Right cardiac atrium (tissue), 5 donors: ENCODE measurements at regions not wholly inside any gene's neighbourhood (a gene's known extent, or its start where the extent isn't known, plus 50 kb on each side); places are given as distances from the start of the nearest gene placed in this dataset.

Experiments
- ATAC-seq, 2 donors: fragments of 200-7000 bp; cut with Tn5 transposase; one replicate each; pipeline versions ENCODE4 v1.8.0 to v1.9.1; 2020; ENCODE audit warnings: moderate library complexity in 2 of 2, mild to moderate bottlenecking in 1 of 2
- DNase-seq, 3 donors: peaks; one replicate each; pipeline ENCODE4 v3.0.0-alpha.2; 2020
- H3K27ac ChIP-seq: one replicate; pipeline ENCODE4 v1.5.1; 2013; ENCODE audit warnings: mild to moderate bottlenecking, low read length, control low read depth, moderate library complexity
- H3K27me3 ChIP-seq: one replicate; pipeline ENCODE4 v1.6.1; 2013; ENCODE audit not compliant: control insufficient read depth, insufficient read depth
- H3K4me1 ChIP-seq: one replicate; pipeline ENCODE4 v1.6.1; 2013; ENCODE audit warnings: low read length; ENCODE audit not compliant: control insufficient read depth, insufficient read depth
- H3K4me3 ChIP-seq: one replicate; pipeline ENCODE4 v1.5.1; 2013; ENCODE audit warnings: low read length, control low read depth
- H3K9me3 ChIP-seq: one replicate; pipeline ENCODE4 v1.6.1; 2013; ENCODE audit warnings: low read length; ENCODE audit not compliant: control insufficient read depth
- WGBS: extraction: QIAGEN DNeasy Blood & Tissue Kit; methylation state at CpG from one replicate; pipeline ENCODE4 v1.1.7; 2013; 5-methylcytosine and 5-hydroxymethylcytosine counted together
- intact Hi-C, 4 donors: fragments of 100-400 bp; cut with DNase I; formaldehyde crosslinking; loops; one replicate each; pipeline versions ENCODE4 v1.11.0 to v1.14.0; 2022 to 2023
- donor health status: healthy with polysubstance abuse.
- donor health status: DM: no; HTN: yes; CAD: no.
- donor health status: DM: no; HTN: no; CAD: no.
- donor health status: DM: no; HTN: yes; CAD: no; lungs with severe emphysema.
- donor health status: DM: yes; HTN: yes; CAD: no.

DNA sequence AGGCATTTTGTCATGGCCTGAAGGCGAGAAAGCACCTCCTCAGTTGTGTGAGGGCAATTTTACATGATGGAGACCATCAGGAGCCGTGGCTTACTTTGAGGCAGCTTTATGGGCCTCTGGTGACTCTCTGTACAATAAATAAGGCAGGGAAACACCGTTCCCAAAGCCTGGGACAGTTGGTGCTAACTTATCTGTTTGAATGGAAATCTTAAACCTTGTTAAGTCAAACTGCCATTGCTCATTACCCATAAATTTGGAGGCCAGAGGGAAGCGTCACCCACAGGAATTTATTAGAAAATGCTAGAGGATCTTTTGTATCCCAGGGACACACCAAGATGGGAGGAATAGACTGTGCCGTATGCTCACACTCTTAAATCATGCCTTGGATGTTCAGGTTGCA lies 1156.9 kb downstream of the BRD1 start:
- Histone ChIP-seq H3K4me3 (no peak overlapping the region), H3K9me3 (peaks cover 3% of the 10 kb centered on the region), H3K27ac (no peak overlapping the region), H3K27me3 (no peaks in the 10 kb centered on the region), H3K4me1 (no peaks in the 10 kb centered on the region)
- DNase-seq (no peak), ATAC-seq (no peak)
- 76% methylated on average over 5 of the region's 5 CpGs for WGBS
- intact Hi-C loops, result no loop called here

- Histone ChIP-seq H3K9me3 (peaks cover 3% of the 10 kb centered on the region), H3K27ac (no peak overlapping the region), H3K27me3 (no peaks in the 10 kb centered on the region), H3K4me1 (no peaks in the 10 kb centered on the region), H3K4me3 (no peak overlapping the region)
- DNase-seq (peak in 1 of 3 donors; percentile 6), ATAC-seq (no peak)
- intact Hi-C loops, result no loop called here
- WGBS, result 89% methylated on average over 23 of the region's 23 CpGs
These were observed 1157.5 kb downstream of the BRD1 start for GRCh38 chr22:48669986-48670716.

DNA sequence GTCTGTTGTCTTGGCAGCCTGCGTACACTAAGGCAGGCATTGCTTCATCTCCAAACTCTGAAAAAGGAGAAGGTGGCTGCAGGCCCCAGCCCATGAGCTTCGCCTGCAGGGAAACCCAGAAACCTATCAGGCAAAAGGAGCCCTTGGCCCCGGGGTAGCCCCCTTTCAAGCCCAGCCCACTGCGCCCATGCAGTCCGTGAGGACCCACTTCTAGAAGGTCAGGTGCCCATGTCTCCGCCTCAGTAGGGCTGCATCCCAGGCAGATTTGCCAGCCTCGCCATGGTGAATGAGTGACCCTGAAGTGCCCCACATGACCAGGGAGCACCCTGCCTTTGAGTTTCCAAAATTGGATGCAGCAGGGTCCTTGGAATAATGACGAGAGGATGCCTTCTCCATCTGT lies 1158.4 kb downstream of the BRD1 start:
- peak in 1 of 3 donors; percentile 34 for DNase-seq
- Histone ChIP-seq H3K27ac (no peak overlapping the region), H3K4me3 (no peak overlapping the region), H3K4me1 (no peaks in the 10 kb centered on the region), H3K9me3 (peaks cover 3% of the 10 kb centered on the region), H3K27me3 (no peaks in the 10 kb centered on the region)
- intact Hi-C loops, result no loop called here
- ATAC-seq, result no peak
- 74% methylated on average over 8 of the region's 8 CpGs for WGBS

GRCh38 chr22:48667289-48667688 lies 1160.4 kb downstream of the BRD1 start:
- no peak overlapping the region for H3K4me3 ChIP-seq
- H3K27ac ChIP-seq, result no peak overlapping the region
- H3K4me1 ChIP-seq, result no peaks in the 10 kb centered on the region
- DNase-seq (no peak), ATAC-seq (no peak)
- H3K9me3 ChIP-seq, result no peaks in the 10 kb centered on the region
- WGBS, result 87% methylated on average over 14 of the region's 14 CpGs
- intact Hi-C loops, result no loop called here
- no peaks in the 10 kb centered on the region for H3K27me3 ChIP-seq

DNA sequence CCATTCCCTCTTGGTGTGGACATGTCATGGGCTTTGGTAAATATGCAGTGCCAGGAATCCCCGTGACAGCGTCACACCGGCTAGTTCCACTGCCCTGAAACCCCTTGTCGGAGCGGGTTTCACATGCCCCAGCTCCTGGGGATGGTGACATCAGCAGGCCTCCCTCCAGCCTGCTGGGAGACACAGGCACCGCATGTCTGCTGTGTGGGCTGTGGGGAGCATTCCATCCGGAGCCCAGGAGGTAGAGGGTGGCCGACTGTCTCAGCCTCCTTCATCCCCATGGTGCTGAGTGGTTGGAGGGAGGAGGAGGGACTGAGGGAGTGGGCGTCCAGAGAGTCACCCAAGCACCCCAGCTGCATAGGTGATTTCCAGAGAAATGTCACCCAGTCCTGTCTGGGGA lies 1161.1 kb downstream of the BRD1 start:
- 55% methylated on average over 9 of the region's 9 CpGs for WGBS
- Histone ChIP-seq H3K27ac (no peak overlapping the region), H3K9me3 (no peaks in the 10 kb centered on the region), H3K4me3 (no peak overlapping the region), H3K4me1 (no peaks in the 10 kb centered on the region), H3K27me3 (no peaks in the 10 kb centered on the region)
- intact Hi-C loops, result no loop called here
- DNase-seq, result peak in 1 of 3 donors; percentile 3
- ATAC-seq, result no peak

DNA sequence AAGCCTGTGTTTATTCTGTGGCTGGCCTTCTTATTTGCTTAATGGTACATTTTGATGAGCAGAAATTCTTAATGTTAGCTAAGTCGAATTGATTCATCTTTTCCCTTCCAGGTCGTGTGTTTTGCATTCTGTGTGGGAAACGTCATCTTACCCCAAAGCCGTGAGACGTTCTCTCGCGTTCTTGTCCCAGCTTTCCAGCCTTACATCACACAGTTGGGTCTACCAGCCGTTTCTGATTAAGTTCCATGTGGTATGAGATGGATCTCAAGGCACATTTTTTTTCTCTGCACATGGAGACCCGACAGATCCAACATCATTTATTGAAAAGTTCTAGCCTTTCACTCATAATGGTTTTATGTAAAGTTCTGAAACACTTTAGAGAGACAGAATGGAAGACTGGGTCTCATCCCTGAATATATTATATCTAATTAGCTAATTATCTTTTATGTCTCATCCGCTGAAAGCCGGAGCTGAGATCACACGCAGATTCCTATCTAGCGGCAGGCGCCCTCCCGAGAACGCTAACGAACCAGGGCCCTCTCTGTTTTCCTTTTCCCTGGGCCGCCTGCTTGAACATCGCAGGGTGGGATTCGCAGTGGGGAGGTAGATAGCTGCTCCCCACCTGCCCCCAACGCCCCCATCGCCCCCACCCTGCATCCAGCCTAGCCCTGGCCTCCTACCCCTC lies 1162.2 kb downstream of the BRD1 start:
- Histone ChIP-seq H3K27me3 (no peaks in the 10 kb centered on the region), H3K9me3 (no peaks in the 10 kb centered on the region), H3K4me3 (no peak overlapping the region), H3K27ac (no peak overlapping the region), H3K4me1 (no peaks in the 10 kb centered on the region)
- intact Hi-C loops, result no loop called here
- DNase-seq, result no peak
- ATAC-seq, result no peak
- 84% methylated on average over 22 of the region's 22 CpGs for WGBS

DNA sequence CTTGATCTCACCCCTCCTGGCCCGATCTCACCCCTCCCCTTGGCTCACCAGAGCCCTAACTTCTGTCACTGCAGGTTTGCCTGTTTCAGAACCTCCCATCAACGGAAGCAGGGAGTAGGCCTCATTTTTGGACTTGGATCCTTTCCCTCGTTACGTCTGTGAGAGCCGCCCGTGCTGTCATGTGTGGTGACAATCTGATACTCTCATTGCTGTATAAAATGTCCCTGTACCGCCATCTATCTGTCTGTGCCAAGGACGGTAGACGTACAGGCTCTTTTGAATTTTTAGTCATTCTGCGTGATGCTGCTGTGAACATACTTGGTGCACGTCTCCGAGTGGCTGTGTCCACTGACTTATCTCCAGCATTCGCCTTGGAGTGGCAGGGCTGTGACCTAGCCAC lies 1163.1 kb downstream of the BRD1 start:
- Histone ChIP-seq H3K4me1 (no peaks in the 10 kb centered on the region), H3K9me3 (no peaks in the 10 kb centered on the region), H3K27me3 (no peaks in the 10 kb centered on the region), H3K27ac (no peak overlapping the region), H3K4me3 (no peak overlapping the region)
- intact Hi-C loops, result no loop called here
- DNase-seq, result peak in 1 of 3 donors; percentile 5
- no peak for ATAC-seq
- WGBS, result 87% methylated on average over 13 of the region's 13 CpGs

DNA sequence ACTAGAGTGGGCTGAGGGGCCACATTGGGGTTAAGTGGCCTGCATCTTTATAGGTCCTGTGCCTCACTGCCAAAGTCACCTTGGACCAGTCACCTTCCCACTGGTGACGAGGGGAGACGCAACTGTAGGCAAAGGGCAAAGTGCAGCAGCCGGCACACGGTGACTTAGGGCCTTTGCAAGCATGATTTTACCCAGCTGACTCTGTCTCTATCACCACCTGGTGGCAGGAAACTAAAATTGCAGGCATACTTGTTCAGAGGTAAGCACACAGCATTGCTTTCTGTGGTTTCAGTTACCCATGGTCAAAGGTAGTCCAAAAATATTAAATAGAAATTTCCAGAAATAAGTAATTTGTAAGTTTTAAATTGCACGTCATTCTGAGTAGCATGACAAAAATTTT lies 1164.4 kb downstream of the BRD1 start:
- H3K27ac ChIP-seq, result no peak overlapping the region
- intact Hi-C loops, result no loop called here
- H3K27me3 ChIP-seq, result no peaks in the 10 kb centered on the region
- peak in 1 of 3 donors; percentile 22 for DNase-seq
- H3K4me1 ChIP-seq, result no peaks in the 10 kb centered on the region
- no peaks in the 10 kb centered on the region for H3K9me3 ChIP-seq
- no peak for ATAC-seq
- 65% methylated on average over 5 of the region's 5 CpGs for WGBS
- no peak overlapping the region for H3K4me3 ChIP-seq

- no peaks in the 10 kb centered on the region for H3K27me3 ChIP-seq
- ATAC-seq (no peak), DNase-seq (peak in 2 of 3 donors; percentile 9 to 25)
- no peaks in the 10 kb centered on the region for H3K9me3 ChIP-seq
- 77% methylated on average over 20 of the region's 20 CpGs for WGBS
- H3K27ac ChIP-seq, result no peak overlapping the region
- intact Hi-C loops, result no loop called here
- no peaks in the 10 kb centered on the region for H3K4me1 ChIP-seq
- no peak overlapping the region for H3K4me3 ChIP-seq
These were observed 1165.1 kb downstream of the BRD1 start for GRCh38 chr22:48662476-48663135.

DNA sequence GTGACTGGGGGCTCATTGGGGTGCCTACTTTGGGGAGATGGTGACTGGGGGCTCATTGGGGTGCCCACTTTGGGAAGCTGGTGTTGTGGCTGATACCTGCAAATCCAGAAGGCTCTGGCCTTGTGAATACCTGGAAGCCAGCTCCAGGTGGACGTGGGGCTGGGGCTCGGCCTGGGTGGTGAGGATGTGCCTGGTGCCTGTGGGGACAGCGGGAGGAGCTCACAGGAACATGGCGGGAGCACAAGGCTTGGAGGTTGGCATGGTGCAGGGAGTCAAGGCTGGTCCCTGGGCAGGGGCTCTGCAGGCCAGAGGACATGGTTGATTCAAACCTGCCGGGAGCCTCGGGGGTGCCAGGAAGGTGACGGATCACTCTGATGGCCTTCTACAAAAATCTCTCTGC lies 1165.7 kb downstream of the BRD1 start:
- Histone ChIP-seq H3K9me3 (no peaks in the 10 kb centered on the region), H3K4me3 (no peak overlapping the region), H3K27me3 (no peaks in the 10 kb centered on the region), H3K27ac (no peak overlapping the region), H3K4me1 (no peaks in the 10 kb centered on the region)
- ATAC-seq, result no peak
- intact Hi-C loops, result no loop called here
- peak in 2 of 3 donors; percentile 22 to 30 for DNase-seq
- WGBS, result 90% methylated on average over 7 of the region's 7 CpGs
